GM23338 (cell line): ENCODE measurements at regions not wholly inside any gene's neighbourhood (a gene's known extent, or its start where the extent isn't known, plus 50 kb on each side); places are given as distances from the start of the nearest gene placed in this dataset.

ENCODE experiments used
- ATAC-seq: fragments of 200-7000 bp; cut with Tn5 transposase; 3 replicates; pipeline ENCODE4 v1.9.1; 2020
- DNase-seq: peaks from one replicate; pipeline ENCODE4 v3.0.0-alpha.2; 2015; ENCODE audit warnings: low spot score
- H2AFZ ChIP-seq: fragments of 200-600 bp; sonication (generic); 2 replicates; pipeline ENCODE4 v1.8.0; 2016; ENCODE audit warnings: antibody characterized with exemption, mild to moderate bottlenecking, moderate library complexity
- H3F3A ChIP-seq: fragments of 200-600 bp; sonication (generic); replicated peaks from 2 replicates; pipeline ENCODE4 v1.8.0; 2017; ENCODE audit warnings: antibody characterized with exemption, mixed run types, low read depth
- H3K27ac ChIP-seq: fragments of 200-600 bp; sonication (generic); 2 replicates; pipeline ENCODE4 v1.6.1; 2016; ENCODE audit warnings: low read depth
- H3K27me3 ChIP-seq: fragments of 200-600 bp; sonication (generic); 2 replicates; pipeline ENCODE4 v1.8.0; 2016; ENCODE audit warnings: mild to moderate bottlenecking, mixed run types, moderate library complexity; ENCODE audit not compliant: insufficient read depth
- H3K36me3 ChIP-seq: fragments of 200-600 bp; sonication (generic); 2 replicates; pipeline ENCODE4 v1.8.0; 2016; ENCODE audit warnings: mild to moderate bottlenecking; ENCODE audit not compliant: insufficient read depth
- H3K4me1 ChIP-seq: fragments of 200-600 bp; sonication (generic); 2 replicates; pipeline ENCODE4 v1.8.0; 2016; ENCODE audit warnings: mild to moderate bottlenecking, moderate library complexity; ENCODE audit not compliant: insufficient read depth
- H3K4me2 ChIP-seq: fragments of 200-600 bp; sonication (generic); 2 replicates; pipeline ENCODE4 v1.7.1; 2017; ENCODE audit warnings: mixed run types
- H3K4me3 ChIP-seq: fragments of 200-600 bp; sonication (generic); 2 replicates; pipeline ENCODE4 v1.6.1; 2016; ENCODE audit warnings: mixed run types
- H3K79me2 ChIP-seq: fragments of 200-600 bp; sonication (generic); replicated peaks from 2 replicates; pipeline ENCODE4 v1.8.0; 2017; ENCODE audit warnings: mild to moderate bottlenecking; ENCODE audit not compliant: insufficient read depth
- H3K9me2 ChIP-seq: fragments of 200-600 bp; sonication (generic); 2 replicates; pipeline ENCODE4 v1.8.0; 2017; ENCODE audit not compliant: insufficient read depth
- H4K20me1 ChIP-seq: fragments of 200-600 bp; sonication (generic); replicated peaks from 2 replicates; pipeline ENCODE4 v1.8.0; 2017; ENCODE audit warnings: mild to moderate bottlenecking; ENCODE audit not compliant: insufficient read depth
- H3K27ac Mint-ChIP-seq: 2 replicates; pipeline ENCODE4 v1.8.0; 2020; ENCODE audit warnings: inconsistent platforms, mild to moderate bottlenecking, moderate library complexity, mixed read lengths
- H3K27me3 Mint-ChIP-seq: 3 replicates; pipeline ENCODE4 v1.8.0; 2022; ENCODE audit warnings: low read depth, mild to moderate bottlenecking, moderate library complexity, mixed read lengths, inconsistent platforms; ENCODE audit not compliant: insufficient read depth, poor library complexity
- H3K36me3 Mint-ChIP-seq: 3 replicates; pipeline ENCODE4 v1.8.0; 2021; ENCODE audit warnings: low read depth, mild to moderate bottlenecking, inconsistent platforms, moderate library complexity, mixed read lengths
- H3K4me1 Mint-ChIP-seq: 3 replicates; pipeline ENCODE4 v1.8.0; 2020; ENCODE audit warnings: mild to moderate bottlenecking, inconsistent platforms, mixed read lengths
- H3K4me3 Mint-ChIP-seq: 3 replicates; pipeline ENCODE4 v1.8.0; 2021; ENCODE audit warnings: moderate library complexity, mild to moderate bottlenecking, inconsistent platforms, mixed read lengths
- H3K9me3 Mint-ChIP-seq: 3 replicates; pipeline ENCODE4 v1.8.0; 2020; ENCODE audit warnings: moderate library complexity, mild to moderate bottlenecking, inconsistent platforms, mixed read lengths
- CREB1 ChIP-seq: fragments of 250-450 bp; sonication (Bioruptor Pico); IDR thresholded peaks from 2 replicates; pipeline ENCODE4 v1.5.0; 2020; ENCODE audit warnings: low read depth, mild to moderate bottlenecking, moderate library complexity
- EZH2 ChIP-seq: fragments of 200-600 bp; sonication (generic); IDR thresholded peaks from one replicate; pipeline ENCODE4 v1.8.0; 2017; ENCODE audit warnings: antibody characterized with exemption, mild to moderate bottlenecking, low read depth; ENCODE audit not compliant: unreplicated experiment
- JUNB ChIP-seq: IDR thresholded peaks from one replicate; pipeline ENCODE4 v1.6.1; 2016; ENCODE audit warnings: antibody characterized with exemption; ENCODE audit not compliant: unreplicated experiment
- NANOG ChIP-seq: IDR thresholded peaks from 2 replicates; pipeline ENCODE4 v1.6.1; 2016; ENCODE audit warnings: antibody characterized with exemption, borderline replicate concordance
- ZNF114 ChIP-seq: fragments of 250-450 bp; sonication (Bioruptor Pico); IDR thresholded peaks from 2 replicates; pipeline ENCODE4 v1.5.0; 2020; ENCODE audit warnings: mild to moderate bottlenecking, moderate library complexity
- ZNF331 ChIP-seq: fragments of 250-450 bp; sonication (Bioruptor Pico); IDR thresholded peaks from 2 replicates; pipeline ENCODE4 v1.5.0; 2020; ENCODE audit warnings: low read depth, mild to moderate bottlenecking, moderate library complexity
- TF ChIP-seq, protein P1 (sequence below): IDR thresholded peaks from 2 replicates; pipeline ENCODE4 v1.6.1; 2016; ENCODE audit warnings: antibody characterized with exemption
- TF ChIP-seq, protein P2 (sequence below), 2 experiments: fragments of 200-600 bp in 1 of 2; sonication (generic) in 1 of 2; conservative IDR thresholded peaks; 2 replicates each; pipeline versions ENCODE4 v1.5.1 to v1.6.1; 2016 to 2017; ENCODE audit warnings: antibody characterized with exemption in 2 of 2, low read depth in 2 of 2, mild to moderate bottlenecking in 2 of 2, moderate library complexity in 1 of 2
- TF ChIP-seq, protein P3 (sequence below): IDR thresholded peaks from one replicate; pipeline ENCODE4 v1.6.1; 2018; ENCODE audit warnings: antibody characterized with exemption; ENCODE audit not compliant: unreplicated experiment
- TF ChIP-seq, protein P4 (sequence below): fragments of 250-450 bp; sonication (Bioruptor Pico); IDR thresholded peaks from 2 replicates; pipeline ENCODE4 v1.5.0; 2020; ENCODE audit warnings: mild to moderate bottlenecking, moderate library complexity

- TF ChIP-seq, protein P1, sequence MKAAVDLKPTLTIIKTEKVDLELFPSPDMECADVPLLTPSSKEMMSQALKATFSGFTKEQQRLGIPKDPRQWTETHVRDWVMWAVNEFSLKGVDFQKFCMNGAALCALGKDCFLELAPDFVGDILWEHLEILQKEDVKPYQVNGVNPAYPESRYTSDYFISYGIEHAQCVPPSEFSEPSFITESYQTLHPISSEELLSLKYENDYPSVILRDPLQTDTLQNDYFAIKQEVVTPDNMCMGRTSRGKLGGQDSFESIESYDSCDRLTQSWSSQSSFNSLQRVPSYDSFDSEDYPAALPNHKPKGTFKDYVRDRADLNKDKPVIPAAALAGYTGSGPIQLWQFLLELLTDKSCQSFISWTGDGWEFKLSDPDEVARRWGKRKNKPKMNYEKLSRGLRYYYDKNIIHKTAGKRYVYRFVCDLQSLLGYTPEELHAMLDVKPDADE: no peak
Observed at GRCh38 chr11:79966592-79966991, 525.8 kb upstream of the TENM4 start (continued).

- no peaks in the 10 kb centered on the region for H4K20me1 ChIP-seq
- H3K36me3 Mint-ChIP-seq: peaks cover 9% of the 10 kb centered on the region; the same call in 1 of the 3 replicates
- no peaks in the 10 kb centered on the region for H3K27me3 Mint-ChIP-seq
- peaks cover 11% of the 10 kb centered on the region for H3K9me3 Mint-ChIP-seq
- H3K36me3 ChIP-seq: no peaks in the 10 kb centered on the region; the same call in 1 of the 2 replicates
- H3K79me2 ChIP-seq: no peaks in the 10 kb centered on the region
- H3K27me3 ChIP-seq: no peaks in the 10 kb centered on the region
- no peak overlapping the region for H3K4me3 Mint-ChIP-seq
- H3K27ac ChIP-seq: no peak overlapping the region
- no peak for ATAC-seq
- no peaks in the 10 kb centered on the region for H3F3A ChIP-seq
- H3K4me1 Mint-ChIP-seq: no peaks in the 10 kb centered on the region
- H3K4me2 ChIP-seq: no peak overlapping the region
- H3K9me2 ChIP-seq: no peaks in the 10 kb centered on the region
- H2AFZ ChIP-seq: no peak overlapping the region
- H3K4me1 ChIP-seq: no peaks in the 10 kb centered on the region
- H3K4me3 ChIP-seq: no peak overlapping the region
- no peak overlapping the region; the same call in 1 of the 2 replicates for H3K27ac Mint-ChIP-seq
- no peak for DNase-seq
- TF ChIP-seq ZNF331 (CRISPR knock-in tag) (no peak), CREB1 (no peak), JUNB (no peak), EZH2 (no peak), ZNF114 (CRISPR knock-in tag) (no peak), NANOG (no peak)
- TF ChIP-seq, protein P2, sequence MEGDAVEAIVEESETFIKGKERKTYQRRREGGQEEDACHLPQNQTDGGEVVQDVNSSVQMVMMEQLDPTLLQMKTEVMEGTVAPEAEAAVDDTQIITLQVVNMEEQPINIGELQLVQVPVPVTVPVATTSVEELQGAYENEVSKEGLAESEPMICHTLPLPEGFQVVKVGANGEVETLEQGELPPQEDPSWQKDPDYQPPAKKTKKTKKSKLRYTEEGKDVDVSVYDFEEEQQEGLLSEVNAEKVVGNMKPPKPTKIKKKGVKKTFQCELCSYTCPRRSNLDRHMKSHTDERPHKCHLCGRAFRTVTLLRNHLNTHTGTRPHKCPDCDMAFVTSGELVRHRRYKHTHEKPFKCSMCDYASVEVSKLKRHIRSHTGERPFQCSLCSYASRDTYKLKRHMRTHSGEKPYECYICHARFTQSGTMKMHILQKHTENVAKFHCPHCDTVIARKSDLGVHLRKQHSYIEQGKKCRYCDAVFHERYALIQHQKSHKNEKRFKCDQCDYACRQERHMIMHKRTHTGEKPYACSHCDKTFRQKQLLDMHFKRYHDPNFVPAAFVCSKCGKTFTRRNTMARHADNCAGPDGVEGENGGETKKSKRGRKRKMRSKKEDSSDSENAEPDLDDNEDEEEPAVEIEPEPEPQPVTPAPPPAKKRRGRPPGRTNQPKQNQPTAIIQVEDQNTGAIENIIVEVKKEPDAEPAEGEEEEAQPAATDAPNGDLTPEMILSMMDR (conservative IDR thresholded peaks at IDR 0.05; ENCODE audit: low read depth in 2 of 2): no peak
- TF ChIP-seq, protein P3, sequence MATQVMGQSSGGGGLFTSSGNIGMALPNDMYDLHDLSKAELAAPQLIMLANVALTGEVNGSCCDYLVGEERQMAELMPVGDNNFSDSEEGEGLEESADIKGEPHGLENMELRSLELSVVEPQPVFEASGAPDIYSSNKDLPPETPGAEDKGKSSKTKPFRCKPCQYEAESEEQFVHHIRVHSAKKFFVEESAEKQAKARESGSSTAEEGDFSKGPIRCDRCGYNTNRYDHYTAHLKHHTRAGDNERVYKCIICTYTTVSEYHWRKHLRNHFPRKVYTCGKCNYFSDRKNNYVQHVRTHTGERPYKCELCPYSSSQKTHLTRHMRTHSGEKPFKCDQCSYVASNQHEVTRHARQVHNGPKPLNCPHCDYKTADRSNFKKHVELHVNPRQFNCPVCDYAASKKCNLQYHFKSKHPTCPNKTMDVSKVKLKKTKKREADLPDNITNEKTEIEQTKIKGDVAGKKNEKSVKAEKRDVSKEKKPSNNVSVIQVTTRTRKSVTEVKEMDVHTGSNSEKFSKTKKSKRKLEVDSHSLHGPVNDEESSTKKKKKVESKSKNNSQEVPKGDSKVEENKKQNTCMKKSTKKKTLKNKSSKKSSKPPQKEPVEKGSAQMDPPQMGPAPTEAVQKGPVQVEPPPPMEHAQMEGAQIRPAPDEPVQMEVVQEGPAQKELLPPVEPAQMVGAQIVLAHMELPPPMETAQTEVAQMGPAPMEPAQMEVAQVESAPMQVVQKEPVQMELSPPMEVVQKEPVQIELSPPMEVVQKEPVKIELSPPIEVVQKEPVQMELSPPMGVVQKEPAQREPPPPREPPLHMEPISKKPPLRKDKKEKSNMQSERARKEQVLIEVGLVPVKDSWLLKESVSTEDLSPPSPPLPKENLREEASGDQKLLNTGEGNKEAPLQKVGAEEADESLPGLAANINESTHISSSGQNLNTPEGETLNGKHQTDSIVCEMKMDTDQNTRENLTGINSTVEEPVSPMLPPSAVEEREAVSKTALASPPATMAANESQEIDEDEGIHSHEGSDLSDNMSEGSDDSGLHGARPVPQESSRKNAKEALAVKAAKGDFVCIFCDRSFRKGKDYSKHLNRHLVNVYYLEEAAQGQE: no peak
- TF ChIP-seq, protein P1: no peak
- TF ChIP-seq, protein P4, sequence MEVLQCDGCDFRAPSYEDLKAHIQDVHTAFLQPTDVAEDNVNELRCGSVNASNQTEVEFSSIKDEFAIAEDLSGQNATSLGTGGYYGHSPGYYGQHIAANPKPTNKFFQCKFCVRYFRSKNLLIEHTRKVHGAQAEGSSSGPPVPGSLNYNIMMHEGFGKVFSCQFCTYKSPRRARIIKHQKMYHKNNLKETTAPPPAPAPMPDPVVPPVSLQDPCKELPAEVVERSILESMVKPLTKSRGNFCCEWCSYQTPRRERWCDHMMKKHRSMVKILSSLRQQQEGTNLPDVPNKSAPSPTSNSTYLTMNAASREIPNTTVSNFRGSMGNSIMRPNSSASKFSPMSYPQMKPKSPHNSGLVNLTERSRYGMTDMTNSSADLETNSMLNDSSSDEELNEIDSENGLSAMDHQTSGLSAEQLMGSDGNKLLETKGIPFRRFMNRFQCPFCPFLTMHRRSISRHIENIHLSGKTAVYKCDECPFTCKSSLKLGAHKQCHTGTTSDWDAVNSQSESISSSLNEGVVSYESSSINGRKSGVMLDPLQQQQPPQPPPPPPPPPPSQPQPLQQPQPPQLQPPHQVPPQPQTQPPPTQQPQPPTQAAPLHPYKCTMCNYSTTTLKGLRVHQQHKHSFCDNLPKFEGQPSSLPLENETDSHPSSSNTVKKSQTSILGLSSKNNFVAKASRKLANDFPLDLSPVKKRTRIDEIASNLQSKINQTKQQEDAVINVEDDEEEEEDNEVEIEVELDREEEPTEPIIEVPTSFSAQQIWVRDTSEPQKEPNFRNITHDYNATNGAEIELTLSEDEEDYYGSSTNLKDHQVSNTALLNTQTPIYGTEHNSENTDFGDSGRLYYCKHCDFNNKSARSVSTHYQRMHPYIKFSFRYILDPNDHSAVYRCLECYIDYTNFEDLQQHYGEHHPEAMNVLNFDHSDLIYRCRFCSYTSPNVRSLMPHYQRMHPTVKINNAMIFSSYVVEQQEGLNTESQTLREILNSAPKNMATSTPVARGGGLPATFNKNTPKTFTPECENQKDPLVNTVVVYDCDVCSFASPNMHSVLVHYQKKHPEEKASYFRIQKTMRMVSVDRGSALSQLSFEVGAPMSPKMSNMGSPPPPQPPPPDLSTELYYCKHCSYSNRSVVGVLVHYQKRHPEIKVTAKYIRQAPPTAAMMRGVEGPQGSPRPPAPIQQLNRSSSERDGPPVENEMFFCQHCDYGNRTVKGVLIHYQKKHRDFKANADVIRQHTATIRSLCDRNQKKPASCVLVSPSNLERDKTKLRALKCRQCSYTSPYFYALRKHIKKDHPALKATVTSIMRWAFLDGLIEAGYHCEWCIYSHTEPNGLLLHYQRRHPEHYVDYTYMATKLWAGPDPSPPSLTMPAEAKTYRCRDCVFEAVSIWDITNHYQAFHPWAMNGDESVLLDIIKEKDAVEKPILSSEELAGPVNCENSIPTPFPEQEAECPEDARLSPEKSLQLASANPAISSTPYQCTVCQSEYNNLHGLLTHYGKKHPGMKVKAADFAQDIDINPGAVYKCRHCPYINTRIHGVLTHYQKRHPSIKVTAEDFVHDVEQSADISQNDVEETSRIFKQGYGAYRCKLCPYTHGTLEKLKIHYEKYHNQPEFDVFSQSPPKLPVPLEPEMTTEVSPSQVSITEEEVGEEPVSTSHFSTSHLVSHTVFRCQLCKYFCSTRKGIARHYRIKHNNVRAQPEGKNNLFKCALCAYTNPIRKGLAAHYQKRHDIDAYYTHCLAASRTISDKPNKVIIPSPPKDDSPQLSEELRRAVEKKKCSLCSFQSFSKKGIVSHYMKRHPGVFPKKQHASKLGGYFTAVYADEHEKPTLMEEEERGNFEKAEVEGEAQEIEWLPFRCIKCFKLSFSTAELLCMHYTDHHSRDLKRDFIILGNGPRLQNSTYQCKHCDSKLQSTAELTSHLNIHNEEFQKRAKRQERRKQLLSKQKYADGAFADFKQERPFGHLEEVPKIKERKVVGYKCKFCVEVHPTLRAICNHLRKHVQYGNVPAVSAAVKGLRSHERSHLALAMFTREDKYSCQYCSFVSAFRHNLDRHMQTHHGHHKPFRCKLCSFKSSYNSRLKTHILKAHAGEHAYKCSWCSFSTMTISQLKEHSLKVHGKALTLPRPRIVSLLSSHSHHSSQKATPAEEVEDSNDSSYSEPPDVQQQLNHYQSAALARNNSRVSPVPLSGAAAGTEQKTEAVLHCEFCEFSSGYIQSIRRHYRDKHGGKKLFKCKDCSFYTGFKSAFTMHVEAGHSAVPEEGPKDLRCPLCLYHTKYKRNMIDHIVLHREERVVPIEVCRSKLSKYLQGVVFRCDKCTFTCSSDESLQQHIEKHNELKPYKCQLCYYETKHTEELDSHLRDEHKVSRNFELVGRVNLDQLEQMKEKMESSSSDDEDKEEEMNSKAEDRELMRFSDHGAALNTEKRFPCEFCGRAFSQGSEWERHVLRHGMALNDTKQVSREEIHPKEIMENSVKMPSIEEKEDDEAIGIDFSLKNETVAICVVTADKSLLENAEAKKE (CRISPR knock-in tag): no peak
Observed at GRCh38 chr11:79963856-79964645, 523.2 kb upstream of the TENM4 start.
